Neural progenitor cell (in vitro differentiated cells): ENCODE measurements at regions not wholly inside any gene's neighbourhood (a gene's known extent, or its start where the extent isn't known, plus 50 kb on each side); places are given as distances from the start of the nearest gene placed in this dataset.

Experiments used
- DNase-seq: peaks from one replicate; pipeline ENCODE4 v3.0.0-alpha.2; 2016; ENCODE audit warnings: low spot score
- H2AFZ ChIP-seq: fragments of 200-600 bp; sonication (generic); replicated peaks from 2 replicates; pipeline ENCODE4 v1.6.1; 2016; ENCODE audit warnings: antibody characterized with exemption
- H3F3A ChIP-seq: fragments of 200-600 bp; sonication (generic); 2 replicates; pipeline ENCODE4 v1.6.1; 2016; ENCODE audit warnings: antibody characterized with exemption, low read depth
- H3K27ac ChIP-seq: fragments of 200-600 bp; sonication (generic); 2 replicates; pipeline ENCODE4 v1.5.1; 2016; ENCODE audit warnings: mild to moderate bottlenecking
- H3K27me3 ChIP-seq: fragments of 200-600 bp; sonication (generic); 2 replicates; pipeline ENCODE4 v1.6.1; 2016; ENCODE audit warnings: mild to moderate bottlenecking, moderate library complexity
- H3K36me3 ChIP-seq: fragments of 200-600 bp; sonication (generic); 2 replicates; pipeline ENCODE4 v1.5.1; 2016
- H3K4me1 ChIP-seq: fragments of 200-600 bp; sonication (generic); 2 replicates; pipeline ENCODE4 v1.6.1; 2016; ENCODE audit warnings: mixed run types
- H3K4me2 ChIP-seq: fragments of 200-600 bp; sonication (generic); 2 replicates; pipeline ENCODE4 v1.6.1; 2016
- H3K4me3 ChIP-seq: fragments of 200-600 bp; sonication (generic); 2 replicates; pipeline ENCODE4 v1.5.1; 2016
- H3K79me2 ChIP-seq: fragments of 200-600 bp; sonication (generic); 2 replicates; pipeline ENCODE4 v1.6.1; 2016; ENCODE audit warnings: low read depth
- H3K9ac ChIP-seq: fragments of 200-600 bp; sonication (generic); 2 replicates; pipeline ENCODE4 v1.6.1; 2016
- H3K9me3 ChIP-seq: fragments of 200-600 bp; sonication (generic); 2 replicates; pipeline ENCODE4 v1.5.1; 2016; ENCODE audit warnings: low read depth
- H4K20me1 ChIP-seq: fragments of 200-600 bp; sonication (generic); 2 replicates; pipeline ENCODE4 v1.6.1; 2016; ENCODE audit warnings: low read depth
- H3K27ac Mint-ChIP-seq: 3 replicates; pipeline ENCODE4 v1.8.0; 2021; ENCODE audit warnings: mixed read lengths
- H3K27me3 Mint-ChIP-seq: 2 replicates; pipeline ENCODE4 v1.8.0; 2022; ENCODE audit warnings: low read depth, mild to moderate bottlenecking, inconsistent platforms, moderate library complexity, mixed read lengths; ENCODE audit not compliant: insufficient read depth
- H3K36me3 Mint-ChIP-seq: 3 replicates; pipeline ENCODE4 v1.8.0; 2021; ENCODE audit warnings: mixed read lengths
- H3K4me1 Mint-ChIP-seq: 3 replicates; pipeline ENCODE4 v1.8.0; 2021; ENCODE audit warnings: mixed read lengths
- H3K4me3 Mint-ChIP-seq: 3 replicates; pipeline ENCODE4 v1.8.0; 2021; ENCODE audit warnings: mild to moderate bottlenecking, moderate library complexity, mixed read lengths
- H3K9me3 Mint-ChIP-seq: 3 replicates; pipeline ENCODE4 v1.8.0; 2020; ENCODE audit warnings: mixed read lengths
- EZH2 ChIP-seq: fragments of 200-600 bp; sonication (generic); IDR thresholded peaks from 2 replicates; pipeline ENCODE4 v1.6.1; 2017; ENCODE audit warnings: antibody characterized with exemption, mild to moderate bottlenecking, moderate library complexity
- EZH2phosphoT487 ChIP-seq: fragments of 200-600 bp; sonication (generic); IDR thresholded peaks from 2 replicates; pipeline ENCODE4 v1.6.1; 2017; ENCODE audit warnings: antibody characterized with exemption
- TF ChIP-seq, protein P1 (sequence below): fragments of 200-600 bp; sonication (generic); IDR thresholded peaks from 2 replicates; pipeline ENCODE4 v1.5.1; 2017; ENCODE audit warnings: antibody characterized with exemption, mild to moderate bottlenecking

DNA sequence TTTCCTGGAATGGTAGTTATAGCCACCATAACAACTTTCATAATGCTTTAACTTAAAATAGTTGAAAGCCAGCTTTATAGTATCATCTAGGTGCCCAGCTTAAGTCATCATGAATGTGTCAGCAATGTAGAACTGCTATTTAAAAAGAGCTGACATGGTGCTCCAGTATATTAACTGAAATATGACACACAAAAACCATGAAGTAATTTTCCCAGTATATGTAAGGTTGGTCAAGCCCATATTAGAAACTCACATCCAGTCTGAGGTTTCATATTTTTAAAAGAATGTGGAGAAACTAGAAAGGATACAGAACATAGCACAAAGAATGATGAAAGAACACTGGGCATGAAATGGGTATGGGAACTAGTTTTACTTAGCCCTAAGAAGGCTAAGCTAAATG is 121.3 kb upstream of the KRAS start:
- Histone ChIP-seq H3K36me3 (no peaks in the 10 kb centered on the region), H3K4me1 (no peaks in the 10 kb centered on the region), H4K20me1 (no peaks in the 10 kb centered on the region), H3K4me3 (no peak overlapping the region), H2AFZ (no peak overlapping the region), H3K9ac (no peak overlapping the region), H3K4me2 (no peak overlapping the region), H3K9me3 (no peaks in the 10 kb centered on the region), H3K27ac (no peak overlapping the region), H3F3A (no peaks in the 10 kb centered on the region), H3K79me2 (no peaks in the 10 kb centered on the region), H3K27me3 (no peaks in the 10 kb centered on the region)
- no peak overlapping the region for H3K4me3 Mint-ChIP-seq
- no peak for DNase-seq
- H3K27me3 Mint-ChIP-seq = peaks cover 9% of the 10 kb centered on the region
- H3K4me1 Mint-ChIP-seq = peaks cover 3% of the 10 kb centered on the region
- H3K27ac Mint-ChIP-seq = no peak overlapping the region
- H3K9me3 Mint-ChIP-seq = peaks cover 6% of the 10 kb centered on the region
- TF ChIP-seq, protein P1, sequence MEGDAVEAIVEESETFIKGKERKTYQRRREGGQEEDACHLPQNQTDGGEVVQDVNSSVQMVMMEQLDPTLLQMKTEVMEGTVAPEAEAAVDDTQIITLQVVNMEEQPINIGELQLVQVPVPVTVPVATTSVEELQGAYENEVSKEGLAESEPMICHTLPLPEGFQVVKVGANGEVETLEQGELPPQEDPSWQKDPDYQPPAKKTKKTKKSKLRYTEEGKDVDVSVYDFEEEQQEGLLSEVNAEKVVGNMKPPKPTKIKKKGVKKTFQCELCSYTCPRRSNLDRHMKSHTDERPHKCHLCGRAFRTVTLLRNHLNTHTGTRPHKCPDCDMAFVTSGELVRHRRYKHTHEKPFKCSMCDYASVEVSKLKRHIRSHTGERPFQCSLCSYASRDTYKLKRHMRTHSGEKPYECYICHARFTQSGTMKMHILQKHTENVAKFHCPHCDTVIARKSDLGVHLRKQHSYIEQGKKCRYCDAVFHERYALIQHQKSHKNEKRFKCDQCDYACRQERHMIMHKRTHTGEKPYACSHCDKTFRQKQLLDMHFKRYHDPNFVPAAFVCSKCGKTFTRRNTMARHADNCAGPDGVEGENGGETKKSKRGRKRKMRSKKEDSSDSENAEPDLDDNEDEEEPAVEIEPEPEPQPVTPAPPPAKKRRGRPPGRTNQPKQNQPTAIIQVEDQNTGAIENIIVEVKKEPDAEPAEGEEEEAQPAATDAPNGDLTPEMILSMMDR = no peak
- no peak for TF ChIP-seq EZH2
- TF ChIP-seq EZH2phosphoT487 = no peak
- no peaks in the 10 kb centered on the region for H3K36me3 Mint-ChIP-seq

DNA sequence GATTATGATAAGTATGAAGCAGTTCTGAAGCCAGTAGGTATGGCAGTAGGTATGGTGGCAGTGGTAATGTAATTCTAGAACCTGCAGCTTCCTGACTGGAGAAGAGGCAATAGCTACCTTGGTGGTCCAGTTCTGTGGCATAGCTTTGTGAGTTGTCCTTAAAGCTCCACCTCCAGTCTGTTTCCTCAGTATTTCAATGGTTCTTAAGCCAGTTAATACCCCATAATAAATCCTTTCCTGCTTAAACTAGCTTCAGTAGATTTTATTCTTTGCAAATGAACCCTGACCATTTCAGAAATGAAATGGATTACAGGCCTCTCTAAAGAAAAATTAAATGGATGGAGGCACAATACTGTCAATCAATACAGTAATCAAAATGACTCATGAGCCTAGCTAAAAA is 117.8 kb upstream of the KRAS start:
- Histone ChIP-seq H3F3A (no peaks in the 10 kb centered on the region), H3K36me3 (no peaks in the 10 kb centered on the region), H3K9me3 (no peaks in the 10 kb centered on the region), H3K4me2 (no peak overlapping the region), H2AFZ (no peak overlapping the region), H3K27me3 (no peaks in the 10 kb centered on the region), H3K9ac (no peak overlapping the region), H3K27ac (no peak overlapping the region), H3K4me3 (no peak overlapping the region), H4K20me1 (no peaks in the 10 kb centered on the region), H3K79me2 (no peaks in the 10 kb centered on the region), H3K4me1 (peaks cover 5% of the 10 kb centered on the region)
- H3K36me3 Mint-ChIP-seq = no peaks in the 10 kb centered on the region
- H3K27ac Mint-ChIP-seq = no peak overlapping the region
- peaks cover 7% of the 10 kb centered on the region for H3K27me3 Mint-ChIP-seq
- peaks cover 6% of the 10 kb centered on the region for H3K9me3 Mint-ChIP-seq
- no peak overlapping the region for H3K4me3 Mint-ChIP-seq
- H3K4me1 Mint-ChIP-seq = peaks cover 16% of the 10 kb centered on the region
- TF ChIP-seq EZH2phosphoT487 (no peak), EZH2 (no peak)
- TF ChIP-seq, protein P1 = no peak
- no peak for DNase-seq

DNA sequence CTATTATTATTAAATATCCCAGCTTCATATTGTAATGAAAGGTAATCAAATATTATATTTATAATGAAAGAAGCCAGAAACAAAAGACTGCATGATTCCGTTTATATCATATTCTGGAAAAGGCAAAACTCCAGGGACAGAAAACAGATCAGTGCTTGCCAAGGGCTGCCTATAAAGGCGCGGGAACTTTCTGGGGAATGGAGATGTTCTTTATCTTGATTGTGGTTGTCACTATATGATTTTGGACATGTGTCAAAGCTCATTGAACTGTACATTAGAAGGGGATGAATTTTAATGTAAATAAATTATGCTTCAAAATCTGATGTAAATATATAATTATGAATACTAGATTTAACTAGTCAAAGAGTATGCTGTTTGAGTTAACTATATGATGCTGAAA is 115.4 kb upstream of the KRAS start:
- H3K9me3 Mint-ChIP-seq = peaks cover 6% of the 10 kb centered on the region
- no peaks in the 10 kb centered on the region for H3K27me3 ChIP-seq
- no peaks in the 10 kb centered on the region for H3K9me3 ChIP-seq
- peaks cover 2% of the 10 kb centered on the region for H3F3A ChIP-seq
- no peaks in the 10 kb centered on the region for H3K36me3 Mint-ChIP-seq
- H3K9ac ChIP-seq = no peak overlapping the region
- H3K4me1 Mint-ChIP-seq = peaks cover 13% of the 10 kb centered on the region
- peaks cover 5% of the 10 kb centered on the region for H3K4me1 ChIP-seq
- no peaks in the 10 kb centered on the region for H3K79me2 ChIP-seq
- H3K27ac ChIP-seq = no peak overlapping the region
- H3K4me2 ChIP-seq = no peak overlapping the region
- H3K4me3 ChIP-seq = no peak overlapping the region
- H3K27ac Mint-ChIP-seq = no peak overlapping the region
- H2AFZ ChIP-seq = no peak overlapping the region
- H3K4me3 Mint-ChIP-seq = no peak overlapping the region
- H4K20me1 ChIP-seq = no peaks in the 10 kb centered on the region
- TF ChIP-seq, protein P1 = no peak
- TF ChIP-seq EZH2 = no peak
- no peak for TF ChIP-seq EZH2phosphoT487
- DNase-seq = no peak
- H3K27me3 Mint-ChIP-seq = peaks cover 7% of the 10 kb centered on the region
- H3K36me3 ChIP-seq = no peaks in the 10 kb centered on the region
